ENCODE measurements at regions not wholly inside any gene's neighbourhood (a gene's known extent, or its start where the extent isn't known, plus 50 kb on each side); places are given as distances from the start of the nearest gene placed in this dataset.

DNA sequence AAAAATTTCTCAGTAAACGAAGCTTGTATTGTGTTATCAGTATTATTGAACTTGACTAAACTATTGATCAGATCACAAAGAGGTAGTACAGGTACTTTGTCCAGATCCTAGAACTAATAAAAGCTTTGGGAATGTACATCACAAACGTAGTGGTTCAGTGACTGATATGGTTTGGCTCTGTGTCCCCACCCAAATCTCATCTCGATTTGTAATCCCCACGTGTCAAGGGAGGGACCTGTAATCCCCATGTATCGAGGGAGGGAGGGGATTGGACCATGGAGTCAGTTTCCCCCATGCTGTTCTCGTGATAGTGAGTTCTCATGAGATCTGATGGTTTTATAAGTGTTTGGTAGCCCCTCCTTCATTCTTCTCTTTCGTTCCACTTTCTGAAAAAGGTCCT is 100.9 kb downstream of the ARRDC3 start:
- no peak for TF ChIP-seq POLR2A (IDR thresholded peaks at IDR 0.05)
- TF ChIP-seq, protein P1, sequence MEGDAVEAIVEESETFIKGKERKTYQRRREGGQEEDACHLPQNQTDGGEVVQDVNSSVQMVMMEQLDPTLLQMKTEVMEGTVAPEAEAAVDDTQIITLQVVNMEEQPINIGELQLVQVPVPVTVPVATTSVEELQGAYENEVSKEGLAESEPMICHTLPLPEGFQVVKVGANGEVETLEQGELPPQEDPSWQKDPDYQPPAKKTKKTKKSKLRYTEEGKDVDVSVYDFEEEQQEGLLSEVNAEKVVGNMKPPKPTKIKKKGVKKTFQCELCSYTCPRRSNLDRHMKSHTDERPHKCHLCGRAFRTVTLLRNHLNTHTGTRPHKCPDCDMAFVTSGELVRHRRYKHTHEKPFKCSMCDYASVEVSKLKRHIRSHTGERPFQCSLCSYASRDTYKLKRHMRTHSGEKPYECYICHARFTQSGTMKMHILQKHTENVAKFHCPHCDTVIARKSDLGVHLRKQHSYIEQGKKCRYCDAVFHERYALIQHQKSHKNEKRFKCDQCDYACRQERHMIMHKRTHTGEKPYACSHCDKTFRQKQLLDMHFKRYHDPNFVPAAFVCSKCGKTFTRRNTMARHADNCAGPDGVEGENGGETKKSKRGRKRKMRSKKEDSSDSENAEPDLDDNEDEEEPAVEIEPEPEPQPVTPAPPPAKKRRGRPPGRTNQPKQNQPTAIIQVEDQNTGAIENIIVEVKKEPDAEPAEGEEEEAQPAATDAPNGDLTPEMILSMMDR (IDR thresholded peaks at IDR 0.05), result no peak

Measured in heart left ventricle (tissue), 13 donors.